Hepatocyte (in vitro differentiated cells): ENCODE measurements at regions not wholly inside any gene's neighbourhood (a gene's known extent, or its start where the extent isn't known, plus 50 kb on each side); places are given as distances from the start of the nearest gene placed in this dataset.
"Not testable (repeated sequence)": the region's sequence is repeated elsewhere in the genome, so short reads cannot be mapped to it uniquely, and the experiment has no call there.

Experiments
- CTCF ChIP-seq: fragments of 200-600 bp; sonication (generic); IDR thresholded peaks from 2 replicates; pipeline ENCODE4 v1.5.1; 2016; ENCODE audit warnings: antibody characterized with exemption, mild to moderate bottlenecking; ENCODE audit not compliant: poor library complexity
- EZH2 ChIP-seq: fragments of 200-600 bp; sonication (generic); IDR thresholded peaks from 2 replicates; pipeline ENCODE4 v1.6.1; 2016; ENCODE audit warnings: antibody characterized with exemption, mild to moderate bottlenecking, borderline replicate concordance

DNA sequence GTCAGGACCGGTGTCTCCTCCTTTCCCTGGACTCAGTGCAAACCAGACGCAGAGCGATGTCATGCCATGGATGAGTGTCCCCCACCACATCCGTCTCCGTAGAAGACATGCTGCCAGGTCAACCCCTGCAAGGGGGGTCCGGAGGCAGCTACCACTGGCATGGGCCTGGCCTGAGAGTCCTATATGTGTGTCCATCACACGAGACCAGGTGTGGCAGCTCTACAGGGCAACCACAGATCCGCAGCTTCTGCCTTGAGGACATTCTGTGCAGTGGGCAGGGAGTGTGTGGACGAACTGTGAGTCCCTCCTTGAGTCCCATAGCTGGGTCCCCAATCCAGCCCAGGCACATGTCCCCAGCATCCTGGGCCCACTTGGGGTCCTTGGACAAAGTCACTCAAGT lies 133.6 kb downstream of the TNFRSF13B start:
- not testable (repeated sequence) for TF ChIP-seq CTCF, EZH2
